HG03565 (cell line): ENCODE measurements at regions not wholly inside any gene's neighbourhood (a gene's known extent, or its start where the extent isn't known, plus 50 kb on each side); places are given as distances from the start of the nearest gene placed in this dataset.

Experiments
- ATAC-seq: cut with Tn5 transposase; IDR thresholded peaks from one replicate; pipeline ENCODE4 v1.9.1; 2021; ENCODE audit warnings: mild to moderate bottlenecking, moderate library complexity; ENCODE audit not compliant: unreplicated experiment

DNA sequence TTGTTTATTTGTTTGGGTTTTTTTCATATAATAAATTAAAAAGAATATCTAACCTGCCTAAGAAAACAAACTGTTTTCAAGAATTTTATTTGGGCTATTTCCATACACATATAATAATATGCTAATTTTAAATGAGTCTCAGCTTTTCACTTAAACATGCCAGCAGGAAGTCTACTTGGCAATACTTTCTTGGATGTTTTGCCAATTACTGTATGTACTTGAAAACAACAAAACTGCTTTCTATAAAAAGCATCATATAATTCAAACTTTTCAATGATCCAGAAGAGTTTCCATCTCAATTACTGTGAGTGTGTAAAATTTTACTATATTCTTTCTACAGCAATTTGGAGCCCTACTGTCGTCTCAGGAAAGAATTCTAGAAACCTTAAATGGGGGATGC, 961.2 kb downstream of the PCDH17 start:
- ATAC-seq, result no peak

DNA sequence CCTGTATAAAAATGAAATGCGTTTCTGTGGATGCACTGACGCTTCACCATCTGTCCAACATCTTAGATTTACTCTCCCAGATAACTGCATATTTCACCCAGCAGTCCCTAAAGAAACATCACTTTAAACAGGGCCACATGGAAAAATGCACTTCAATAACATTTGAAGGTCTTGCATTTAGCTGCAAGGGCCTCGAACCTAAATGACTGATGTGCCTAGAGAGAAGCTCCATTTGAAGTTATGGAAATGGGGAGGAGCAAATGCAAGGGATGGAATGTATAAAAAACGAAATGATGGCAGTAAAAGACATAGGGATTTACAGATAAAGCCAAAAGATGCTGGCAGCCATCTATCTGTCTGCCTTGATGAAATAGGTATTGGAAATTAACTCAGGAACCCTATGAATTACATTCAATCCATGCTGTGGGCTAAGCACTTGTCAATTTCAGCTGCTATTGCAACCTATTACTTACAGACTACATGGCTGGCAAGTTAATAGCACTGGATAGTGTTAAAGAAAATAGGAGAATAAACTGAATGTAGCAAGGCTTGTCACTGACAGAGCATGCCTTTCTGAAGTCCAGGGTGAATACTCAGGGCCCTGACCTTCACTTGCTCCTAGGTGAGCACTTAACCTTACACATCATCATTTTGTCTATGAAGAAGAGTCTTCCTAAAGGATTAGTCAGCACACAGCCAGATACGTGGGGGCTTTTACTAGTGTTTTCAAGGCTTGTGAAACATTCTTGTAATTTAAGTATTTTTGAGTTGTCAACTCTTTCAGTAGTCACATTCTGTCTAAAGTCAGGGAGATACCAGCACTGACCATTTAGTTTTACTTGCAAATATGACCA, 963.4 kb downstream of the PCDH17 start:
- ATAC-seq, result no peak

DNA sequence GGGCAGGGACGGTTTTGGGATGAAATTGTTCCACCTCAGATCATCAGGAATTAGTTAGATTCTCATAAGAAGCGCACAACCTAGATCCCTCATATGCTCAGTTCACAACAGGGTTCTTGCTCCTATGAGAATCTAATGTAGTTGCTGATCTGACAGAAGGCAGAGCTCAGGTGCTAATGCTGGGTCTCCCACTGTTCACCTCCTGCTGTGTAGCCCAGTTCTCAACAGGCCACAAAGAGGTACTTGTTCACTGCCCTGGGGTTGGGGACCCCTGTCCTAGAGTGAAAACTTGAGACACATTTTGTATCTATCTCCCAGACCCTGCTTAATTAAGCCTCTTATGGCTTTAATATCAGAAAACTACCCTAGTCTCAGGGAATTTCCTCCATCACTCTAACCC, 966.0 kb downstream of the PCDH17 start:
- ATAC-seq, result no peak

DNA sequence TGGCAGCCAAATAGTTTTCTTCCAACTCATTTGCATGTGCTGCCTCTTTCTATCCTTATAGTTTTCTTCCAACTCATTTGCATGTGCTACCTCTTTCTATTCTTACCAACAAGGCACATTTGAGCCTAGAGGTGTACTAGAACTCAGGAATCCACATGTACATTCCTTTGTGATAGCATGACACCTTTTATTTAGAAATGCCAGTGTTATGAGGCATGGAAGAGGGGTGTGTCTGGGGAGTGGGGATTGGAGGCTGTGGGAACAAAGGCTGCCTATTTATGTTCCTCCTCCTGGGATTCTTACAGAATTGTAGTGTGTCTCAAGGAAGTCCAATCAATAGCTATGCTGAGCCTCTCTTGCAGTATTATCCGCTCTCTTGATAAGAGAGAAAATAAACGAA, 966.7 kb downstream of the PCDH17 start:
- ATAC-seq, result no peak

DNA sequence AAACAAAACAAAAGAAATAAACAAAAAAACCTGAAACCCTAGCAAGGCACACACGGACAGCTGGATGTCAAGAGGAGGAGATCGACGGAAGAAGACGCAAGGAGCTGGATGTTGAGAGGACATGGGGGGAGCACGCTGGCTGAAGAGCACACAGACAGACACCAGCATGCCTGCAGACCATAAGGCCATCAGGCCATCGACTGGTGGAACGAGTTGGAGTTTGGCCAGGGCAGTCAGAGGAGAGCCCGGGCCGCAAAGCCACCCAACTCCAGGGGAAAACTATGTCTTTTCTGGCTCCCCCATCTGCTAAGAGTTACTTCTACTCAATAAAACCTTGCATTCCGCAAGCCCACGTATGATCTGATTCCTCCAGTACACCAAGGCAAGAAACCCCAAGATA, 979.6 kb downstream of the PCDH17 start:
- no peak for ATAC-seq

DNA sequence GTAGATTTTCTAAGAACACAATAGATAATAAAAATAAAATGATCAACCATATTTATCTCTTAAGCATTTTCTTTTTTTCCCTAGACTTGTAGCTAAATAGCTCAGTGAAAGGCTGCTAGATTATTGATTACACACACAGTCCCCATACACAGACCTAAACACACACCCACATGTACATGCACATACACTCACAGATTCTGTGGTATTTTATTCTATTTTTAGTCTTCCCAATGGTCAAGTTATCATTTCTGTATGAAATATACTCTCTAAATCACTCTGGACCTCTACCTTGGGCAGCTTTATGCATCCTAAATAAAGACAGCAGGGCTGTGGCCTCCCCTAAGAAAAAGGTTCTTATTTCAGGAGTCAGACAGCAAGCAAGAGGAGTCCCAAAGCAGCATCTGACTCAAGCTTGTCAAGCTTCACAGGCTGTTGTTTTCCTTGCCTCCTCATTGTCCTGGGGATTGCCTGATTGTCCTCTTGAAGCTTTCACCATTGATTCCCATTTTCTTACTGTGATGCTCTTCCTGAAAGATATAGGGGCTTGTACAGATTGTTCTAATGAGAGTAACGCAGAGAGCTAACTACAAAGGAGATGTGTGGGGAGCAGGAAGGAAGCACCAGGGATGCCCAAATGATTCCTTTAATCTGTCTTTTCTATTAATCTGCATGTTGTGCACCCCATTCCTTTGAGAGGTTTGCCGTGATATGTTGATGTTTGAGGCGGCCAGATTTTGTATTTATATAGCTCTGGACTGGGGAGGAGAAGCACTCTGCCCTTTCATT, 986.5 kb downstream of the PCDH17 start:
- no peak for ATAC-seq

DNA sequence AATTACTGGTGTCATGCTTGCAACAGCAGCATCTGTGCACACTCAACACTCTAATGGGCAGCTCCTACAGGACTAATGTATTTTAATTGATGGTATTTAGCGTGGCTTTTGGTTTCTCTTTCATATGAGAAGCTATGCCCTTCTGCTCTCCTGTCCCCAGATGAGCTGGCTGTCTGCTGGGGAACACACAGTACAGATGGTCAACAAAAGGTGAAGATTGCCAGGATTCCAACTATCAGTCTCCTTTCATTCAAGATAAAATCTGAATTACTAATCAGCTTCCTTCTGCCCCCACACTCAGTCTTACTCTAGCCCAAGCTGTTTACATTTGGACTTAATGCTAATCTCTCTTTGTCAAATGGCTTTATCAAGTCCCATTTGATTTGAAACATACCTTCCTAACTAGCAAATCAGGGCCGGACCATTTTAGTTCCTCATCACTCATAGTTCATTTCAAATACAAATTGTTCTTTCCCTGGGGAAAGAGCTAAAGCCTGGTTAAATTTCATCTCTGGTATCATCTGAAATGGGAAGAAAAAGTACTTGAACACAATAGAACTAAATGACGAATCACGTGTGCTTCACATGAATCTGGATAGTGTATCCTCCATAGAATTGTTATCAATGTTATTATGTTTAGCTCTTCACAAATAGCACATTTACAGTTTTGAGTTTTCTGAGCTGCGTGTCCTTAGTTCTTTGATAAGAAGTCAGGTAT, 988.0 kb downstream of the PCDH17 start:
- ATAC-seq, result no peak

DNA sequence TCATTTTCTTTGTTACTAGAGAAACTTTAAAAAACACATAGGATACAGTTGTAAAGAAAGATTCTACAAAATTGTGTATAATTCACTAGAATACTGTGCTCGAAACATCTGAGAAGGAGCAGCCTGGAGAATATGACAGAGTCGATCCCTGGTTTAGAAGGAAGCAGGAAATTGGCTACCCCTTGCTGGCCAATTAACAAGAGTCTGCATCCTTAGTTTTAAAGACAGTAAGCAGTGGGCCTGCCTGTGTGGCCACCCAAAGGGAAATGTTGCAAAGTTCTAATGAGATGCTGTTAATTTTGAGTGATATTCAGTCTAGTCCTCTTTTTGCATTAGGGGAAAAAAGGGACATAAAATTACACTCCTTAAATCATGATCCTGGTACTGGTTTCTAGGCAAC, 988.6 kb downstream of the PCDH17 start:
- ATAC-seq, result no peak

DNA sequence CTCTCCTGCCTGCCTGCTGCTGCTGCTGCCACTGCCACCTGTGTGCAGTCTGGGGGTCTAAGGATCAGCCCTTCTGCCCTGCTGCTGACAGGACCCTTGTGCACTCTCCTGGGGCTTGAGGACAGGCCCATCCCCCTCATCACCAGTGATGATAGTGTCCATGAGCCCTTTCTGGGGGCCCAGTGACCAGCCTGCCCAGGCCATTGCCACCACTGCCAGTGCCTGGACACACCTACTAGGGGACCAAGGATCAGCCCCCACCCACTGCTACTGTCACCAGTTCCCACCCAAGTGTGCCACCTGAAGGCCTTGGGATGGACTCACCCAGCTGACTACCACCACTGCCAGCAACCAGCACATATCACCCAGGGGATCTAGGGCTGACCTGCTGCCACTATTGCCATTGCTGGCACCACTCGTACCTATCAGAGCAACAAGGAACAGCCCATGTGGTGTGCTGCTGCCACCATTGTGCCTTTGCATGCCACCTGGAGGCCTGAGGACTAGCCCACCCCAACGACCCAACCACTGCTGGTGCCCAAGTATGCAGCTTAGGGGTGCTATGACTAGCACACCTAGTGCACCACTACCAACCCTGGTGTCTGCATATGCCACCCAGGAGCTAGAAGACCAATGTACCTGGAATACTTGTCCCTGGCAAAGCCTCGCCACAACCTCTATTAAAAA, 994.3 kb downstream of the PCDH17 start:
- ATAC-seq, result no peak

DNA sequence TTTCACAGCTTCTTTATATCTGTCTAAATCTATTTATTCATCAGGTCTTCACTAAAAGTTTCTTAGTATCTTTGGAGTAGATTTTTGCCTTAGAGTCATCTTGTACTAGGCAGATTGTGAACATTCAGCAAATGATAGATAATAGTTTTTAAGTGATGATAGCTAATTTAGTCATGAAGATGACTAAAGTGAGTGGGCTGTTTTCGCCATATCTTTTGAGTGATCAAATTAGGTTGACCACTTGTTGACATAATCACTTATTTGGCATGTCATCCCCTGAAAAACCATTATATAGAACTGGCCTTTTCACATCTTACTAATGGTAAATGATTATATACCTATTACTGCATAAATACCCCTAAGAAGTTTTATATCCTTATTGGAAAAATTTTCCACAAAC, 999.2 kb downstream of the PCDH17 start:
- no peak for ATAC-seq

DNA sequence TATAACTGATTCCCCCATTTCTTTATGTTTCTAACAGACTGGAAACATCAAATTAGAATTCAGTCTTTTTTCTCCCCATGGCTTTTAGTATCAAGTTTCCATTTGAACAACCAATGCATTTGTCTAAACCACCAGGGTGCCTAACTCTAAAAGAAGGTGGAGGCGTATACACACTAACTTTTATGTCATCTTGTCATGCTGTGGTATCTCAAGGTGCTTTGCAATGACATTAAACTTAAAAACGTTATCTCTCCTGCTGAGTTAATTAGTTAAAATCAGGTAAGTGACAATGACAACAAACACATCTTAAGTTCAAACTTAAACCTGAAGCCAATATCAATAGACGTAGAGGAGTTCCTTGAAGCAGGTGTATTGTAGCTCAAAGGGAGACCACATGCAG, 1001.7 kb downstream of the PCDH17 start:
- ATAC-seq, result no peak

DNA sequence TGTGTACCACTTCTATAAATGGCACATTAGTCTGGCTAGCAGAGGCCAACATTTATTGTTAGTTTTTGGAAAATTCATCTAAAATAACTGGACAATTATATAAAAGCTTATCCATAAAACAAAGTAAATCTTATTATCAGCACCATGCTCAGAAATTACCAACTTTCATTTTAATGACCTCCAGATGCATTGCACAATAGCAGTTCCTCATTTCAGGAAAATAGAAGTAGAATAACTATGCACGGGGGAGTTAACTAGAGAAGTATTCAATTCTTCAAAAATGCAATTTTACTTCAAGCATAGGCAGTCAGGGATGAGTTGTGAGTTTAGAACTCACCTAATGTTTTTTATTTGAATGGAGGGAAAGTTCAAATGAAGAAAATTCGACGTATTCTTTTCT, 1023.5 kb downstream of the PCDH17 start:
- no peak for ATAC-seq

DNA sequence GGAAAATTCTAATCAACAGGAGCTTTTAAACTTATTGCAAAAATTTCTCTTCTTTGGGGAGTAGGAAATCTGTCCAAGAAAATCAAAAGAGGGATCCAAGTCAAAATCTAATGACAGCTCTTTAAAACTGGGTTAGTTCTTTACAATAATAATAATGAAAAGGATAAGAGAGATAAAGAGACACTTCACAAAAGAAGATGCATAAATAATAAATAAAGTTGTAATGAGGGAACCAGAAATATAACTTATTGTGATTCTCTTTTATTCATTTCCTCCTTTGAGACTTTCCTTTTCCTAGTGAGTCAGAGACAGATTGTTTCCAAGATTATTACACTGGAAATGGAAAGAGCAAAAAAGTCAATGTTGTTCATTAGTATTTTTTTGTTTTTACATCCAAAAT, 1029.3 kb downstream of the PCDH17 start:
- no peak for ATAC-seq

DNA sequence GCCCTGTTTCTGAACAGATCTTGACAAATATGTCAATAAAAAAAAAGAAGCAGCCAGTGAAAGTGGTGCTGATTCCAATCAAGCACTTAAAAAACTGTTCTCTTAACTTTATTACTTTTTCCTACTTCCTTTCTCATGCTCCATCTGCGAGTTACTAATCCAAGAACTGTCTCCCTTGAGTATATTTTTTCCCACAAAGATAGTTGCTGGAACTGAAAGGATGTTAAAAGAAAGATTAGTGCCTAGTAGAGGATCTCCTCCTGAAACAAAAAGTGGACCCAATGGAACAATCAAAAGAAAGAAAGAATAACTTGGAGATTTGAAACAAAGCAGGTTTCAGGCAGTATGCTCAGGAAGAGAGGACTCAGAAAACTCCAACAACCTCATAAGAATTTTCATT, 1034.8 kb downstream of the PCDH17 start:
- no peak for ATAC-seq

DNA sequence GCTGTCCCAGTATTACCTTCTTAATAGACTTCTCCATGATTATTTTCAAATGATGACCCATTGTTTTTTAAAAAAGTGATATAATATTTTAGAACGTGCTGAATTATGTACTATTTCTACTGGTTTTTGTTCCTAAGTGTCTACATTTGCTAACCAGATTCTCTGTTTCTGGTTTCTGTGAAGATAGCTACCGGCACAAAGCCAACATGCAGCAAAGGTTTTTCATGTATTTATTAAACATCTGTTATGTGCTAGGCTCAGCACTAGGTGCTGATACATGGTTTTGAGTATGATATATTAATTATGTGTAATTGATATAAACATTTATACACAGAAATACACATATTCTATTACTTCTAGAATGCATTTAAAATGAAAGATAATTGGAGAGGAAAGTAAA, 1035.6 kb downstream of the PCDH17 start:
- no peak for ATAC-seq

DNA sequence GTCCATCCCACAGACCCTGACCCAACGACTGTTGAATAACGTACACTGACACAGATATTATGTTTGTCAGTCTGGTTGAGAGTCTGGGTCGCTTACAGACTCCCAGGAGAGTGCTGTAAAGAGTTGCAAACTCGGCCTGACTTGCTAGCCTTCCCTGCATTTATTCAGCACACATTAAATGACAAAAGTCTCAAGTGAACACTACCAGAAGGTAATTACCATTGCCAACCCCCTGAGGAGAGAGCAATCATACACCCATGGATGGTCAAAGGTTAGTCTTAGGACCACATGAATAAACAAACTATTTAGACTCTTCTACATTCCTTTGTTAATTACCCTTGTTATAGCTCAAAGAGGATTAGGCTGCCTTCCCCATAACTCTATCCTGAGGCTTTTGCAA, 1048.6 kb downstream of the PCDH17 start:
- ATAC-seq, result no peak

DNA sequence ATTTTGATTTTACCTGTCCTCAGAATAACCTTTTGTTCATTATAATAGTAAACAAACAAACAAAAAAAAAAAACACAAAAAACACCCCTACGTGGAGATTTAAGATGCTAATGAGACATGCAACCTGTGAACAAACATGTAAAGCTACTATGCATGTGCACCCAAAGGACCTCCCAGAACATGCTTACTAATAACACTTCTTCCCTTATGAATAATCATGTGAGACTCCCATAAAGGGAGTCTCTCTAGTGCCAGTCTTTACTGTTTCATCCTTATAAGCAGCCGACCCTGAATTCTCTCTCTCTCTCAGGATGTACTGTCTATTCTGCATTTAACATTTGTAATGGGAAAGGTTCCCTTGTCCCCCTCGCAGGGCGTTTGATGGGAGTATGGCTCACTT, 1051.1 kb downstream of the PCDH17 start:
- ATAC-seq, result no peak

DNA sequence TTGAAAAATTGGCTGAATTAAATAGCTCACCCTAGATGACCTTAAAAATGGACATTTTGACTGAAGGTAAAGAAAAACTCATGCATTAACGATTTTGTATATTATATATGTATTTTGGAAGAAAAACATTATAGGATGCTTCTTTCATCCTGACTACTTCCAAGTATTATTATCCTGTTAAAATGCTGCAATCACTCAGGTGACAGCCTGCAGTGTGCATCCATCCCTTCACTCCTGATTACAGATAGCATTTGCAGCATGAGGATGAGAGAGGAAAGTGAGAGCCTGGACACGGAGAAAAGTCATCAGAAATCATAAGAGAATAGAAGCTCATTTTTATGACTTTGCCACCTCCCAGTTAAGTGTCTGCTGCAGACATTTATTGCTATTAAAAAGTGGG, 1055.6 kb downstream of the PCDH17 start:
- no peak for ATAC-seq

DNA sequence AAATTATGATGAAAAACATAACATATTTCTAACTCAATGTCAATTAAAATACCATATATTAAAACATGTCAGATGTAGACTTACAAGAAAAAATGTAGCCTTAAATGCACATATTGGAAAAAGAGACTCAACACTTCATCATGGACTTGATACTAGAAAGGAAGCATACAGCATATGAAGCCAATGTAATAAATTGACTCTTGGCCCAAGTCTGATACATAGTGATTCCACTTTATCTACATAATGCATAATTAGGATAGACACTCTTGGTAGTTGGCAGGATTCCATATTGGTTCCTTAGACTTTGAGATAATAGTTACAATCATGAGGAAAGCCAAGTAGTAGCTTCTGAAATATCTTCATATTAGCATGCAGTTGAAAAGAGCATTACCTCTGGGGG, 1067.0 kb downstream of the PCDH17 start:
- ATAC-seq, result no peak

DNA sequence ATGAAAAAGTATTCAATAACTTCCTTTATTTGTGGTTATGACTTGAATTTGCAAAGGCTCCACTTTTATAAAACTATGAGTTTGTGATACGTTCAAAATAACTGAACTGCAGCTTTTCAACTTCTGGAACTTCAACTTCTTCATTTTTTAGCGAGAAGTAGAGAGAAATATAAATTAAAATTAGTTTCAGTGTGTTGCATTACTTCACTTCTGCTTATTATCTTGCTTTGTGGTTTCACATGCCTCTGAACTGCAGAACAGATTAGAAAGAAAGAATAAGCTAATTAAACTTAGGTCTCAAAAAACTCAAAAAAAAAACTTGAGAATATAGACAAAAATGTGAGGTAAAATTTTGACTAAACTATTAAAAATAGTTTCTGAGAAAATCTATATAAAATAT, 1073.4 kb downstream of the PCDH17 start:
- ATAC-seq, result no peak

DNA sequence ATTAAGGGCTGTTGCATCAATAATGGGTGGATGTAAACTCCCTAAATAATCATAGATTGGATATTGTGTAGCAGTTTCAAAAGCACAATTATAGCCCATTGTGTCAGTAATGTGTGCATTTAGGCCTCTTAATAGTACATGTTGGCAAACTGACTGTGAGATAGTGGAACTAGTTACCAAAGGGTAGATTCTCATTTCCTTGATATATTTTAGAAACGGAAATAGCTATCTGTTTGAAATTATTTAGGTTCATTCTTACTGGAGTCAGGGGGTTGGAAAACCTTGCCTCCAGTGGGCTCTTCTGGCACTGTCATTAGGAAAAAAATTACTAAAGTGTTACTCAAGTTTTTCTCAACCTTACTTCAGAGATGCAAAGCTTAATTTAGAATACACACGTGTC, 1074.9 kb downstream of the PCDH17 start:
- no peak for ATAC-seq
